IPS-20b (cell line): ENCODE measurements at regions not wholly inside any gene's neighbourhood (a gene's known extent, or its start where the extent isn't known, plus 50 kb on each side); places are given as distances from the start of the nearest gene placed in this dataset.

ENCODE experiments used
- H3K27ac ChIP-seq: one replicate; pipeline ENCODE4 v1.5.1; 2013; ENCODE audit warnings: low read length
- H3K27me3 ChIP-seq: 2 replicates; pipeline ENCODE4 v1.6.1; 2013; ENCODE audit warnings: mild to moderate bottlenecking, low read length, inconsistent platforms; ENCODE audit not compliant: insufficient read depth
- H3K36me3 ChIP-seq: 2 replicates; pipeline ENCODE4 v1.6.1; 2013; ENCODE audit warnings: low read depth, mild to moderate bottlenecking, inconsistent platforms, low read length, moderate library complexity; ENCODE audit not compliant: insufficient read depth
- H3K4me1 ChIP-seq: 2 replicates; pipeline ENCODE4 v1.6.1; 2013; ENCODE audit warnings: mild to moderate bottlenecking, control low read depth, inconsistent platforms, low read length, moderate library complexity; ENCODE audit not compliant: insufficient read depth
- H3K4me3 ChIP-seq: 2 replicates; pipeline ENCODE4 v1.5.1; 2013; ENCODE audit warnings: mild to moderate bottlenecking, low read length, inconsistent platforms
- H3K9ac ChIP-seq: 2 replicates; pipeline ENCODE4 v1.6.1; 2013; ENCODE audit warnings: low read depth, mild to moderate bottlenecking, inconsistent platforms, low read length, moderate library complexity
- H3K9me3 ChIP-seq: 2 replicates; pipeline ENCODE4 v1.6.1; 2013; ENCODE audit warnings: mild to moderate bottlenecking, low read depth, low read length, inconsistent platforms; ENCODE audit not compliant: insufficient read depth

DNA sequence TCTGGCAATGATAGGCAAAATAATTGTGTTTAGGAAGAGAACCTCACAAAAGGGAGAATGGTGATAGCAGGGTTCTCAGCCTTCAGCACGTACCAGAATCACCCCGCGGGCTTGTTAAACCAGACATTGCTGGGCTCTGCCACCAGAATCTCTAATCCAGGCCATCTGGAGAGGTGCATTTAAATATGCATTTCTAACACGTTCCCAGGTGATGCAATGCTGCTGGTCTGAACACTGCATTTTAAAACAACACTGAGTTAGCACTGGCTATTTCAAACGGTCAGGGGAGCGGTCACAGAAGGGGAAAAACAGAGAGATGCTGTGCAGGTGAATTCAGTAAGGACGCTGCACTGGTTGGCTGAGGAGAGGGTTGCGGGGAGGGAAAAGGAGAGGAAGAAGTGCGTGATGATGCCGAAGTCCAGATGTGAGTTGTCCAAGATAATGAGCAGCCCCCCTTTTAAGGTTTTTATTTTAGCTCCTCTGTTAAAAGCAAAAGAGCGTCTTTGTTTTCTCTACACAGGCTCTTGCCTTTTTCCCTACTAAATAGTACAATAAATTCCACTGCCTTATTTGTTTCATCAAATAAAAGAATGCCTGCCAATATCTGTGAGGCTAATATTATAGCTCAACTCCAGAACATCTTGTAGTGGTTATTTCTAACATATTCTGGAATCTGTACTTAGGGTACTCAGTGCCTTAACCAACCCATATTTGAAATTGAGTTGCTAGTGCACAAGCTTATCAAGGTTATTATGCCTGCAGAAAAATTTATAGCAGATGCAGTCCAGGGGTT is 109.6 kb upstream of the POU2AF2 start:
- Histone ChIP-seq H3K4me1 (no peaks in the 10 kb centered on the region), H3K9me3 (no peaks in the 10 kb centered on the region), H3K9ac (no peak overlapping the region), H3K27ac (no peak overlapping the region), H3K27me3 (no peaks in the 10 kb centered on the region), H3K36me3 (no peaks in the 10 kb centered on the region), H3K4me3 (no peak overlapping the region)

GRCh38 chr11:111135101-111135500 is 110.4 kb upstream of the POU2AF2 start:
- no peak overlapping the region for H3K27ac ChIP-seq
- H3K27me3 ChIP-seq = no peaks in the 10 kb centered on the region
- no peak overlapping the region for H3K4me3 ChIP-seq
- H3K4me1 ChIP-seq = no peaks in the 10 kb centered on the region
- H3K36me3 ChIP-seq = no peaks in the 10 kb centered on the region
- no peak overlapping the region for H3K9ac ChIP-seq
- H3K9me3 ChIP-seq = no peaks in the 10 kb centered on the region

DNA sequence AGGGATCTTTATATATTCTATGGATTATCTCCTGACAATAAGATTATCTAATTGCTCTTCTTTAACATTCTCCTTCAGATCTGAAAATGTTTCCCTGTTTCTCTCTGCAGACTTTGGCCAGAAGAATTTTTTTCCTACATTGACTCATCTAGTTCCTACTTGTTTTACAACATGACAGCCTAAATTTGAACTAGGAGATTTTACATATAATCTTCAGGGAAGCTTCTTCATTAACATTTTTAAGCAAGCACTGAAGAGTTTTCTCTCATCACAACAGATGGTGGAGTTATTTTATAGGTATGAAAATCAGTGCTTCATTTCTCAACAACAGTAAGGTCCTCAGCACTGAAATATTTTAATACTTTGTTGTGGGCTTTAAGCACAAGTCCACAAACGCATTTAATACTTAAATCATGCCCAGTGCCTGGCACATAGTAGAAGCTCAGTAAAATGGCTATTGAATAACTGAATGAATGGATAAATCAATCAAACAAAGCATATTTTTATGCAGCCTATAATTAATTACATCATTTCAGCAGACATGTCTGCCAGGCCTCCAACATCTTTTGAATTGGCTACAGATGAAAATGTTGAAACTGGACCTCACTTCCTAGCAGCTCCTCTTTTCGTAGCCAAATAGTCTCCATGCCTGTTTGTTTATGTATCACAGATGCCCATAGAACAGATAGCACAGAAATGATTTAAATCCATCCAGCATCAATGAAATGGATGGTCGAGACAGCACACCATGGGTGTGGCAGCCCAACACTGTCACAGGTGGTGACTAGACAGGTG is 117.3 kb upstream of the POU2AF2 start:
- H3K27ac ChIP-seq = no peak overlapping the region
- no peak overlapping the region for H3K9ac ChIP-seq
- H3K36me3 ChIP-seq = no peaks in the 10 kb centered on the region
- H3K27me3 ChIP-seq = no peaks in the 10 kb centered on the region
- no peaks in the 10 kb centered on the region for H3K4me1 ChIP-seq
- H3K4me3 ChIP-seq = no peak overlapping the region
- H3K9me3 ChIP-seq = no peaks in the 10 kb centered on the region

GRCh38 chr11:111124724-111125123 is 120.8 kb upstream of the POU2AF2 start:
- Histone ChIP-seq H3K4me3 (no peak overlapping the region), H3K27me3 (no peaks in the 10 kb centered on the region), H3K27ac (no peak overlapping the region), H3K4me1 (no peaks in the 10 kb centered on the region), H3K9me3 (no peaks in the 10 kb centered on the region), H3K9ac (no peak overlapping the region), H3K36me3 (no peaks in the 10 kb centered on the region)

DNA sequence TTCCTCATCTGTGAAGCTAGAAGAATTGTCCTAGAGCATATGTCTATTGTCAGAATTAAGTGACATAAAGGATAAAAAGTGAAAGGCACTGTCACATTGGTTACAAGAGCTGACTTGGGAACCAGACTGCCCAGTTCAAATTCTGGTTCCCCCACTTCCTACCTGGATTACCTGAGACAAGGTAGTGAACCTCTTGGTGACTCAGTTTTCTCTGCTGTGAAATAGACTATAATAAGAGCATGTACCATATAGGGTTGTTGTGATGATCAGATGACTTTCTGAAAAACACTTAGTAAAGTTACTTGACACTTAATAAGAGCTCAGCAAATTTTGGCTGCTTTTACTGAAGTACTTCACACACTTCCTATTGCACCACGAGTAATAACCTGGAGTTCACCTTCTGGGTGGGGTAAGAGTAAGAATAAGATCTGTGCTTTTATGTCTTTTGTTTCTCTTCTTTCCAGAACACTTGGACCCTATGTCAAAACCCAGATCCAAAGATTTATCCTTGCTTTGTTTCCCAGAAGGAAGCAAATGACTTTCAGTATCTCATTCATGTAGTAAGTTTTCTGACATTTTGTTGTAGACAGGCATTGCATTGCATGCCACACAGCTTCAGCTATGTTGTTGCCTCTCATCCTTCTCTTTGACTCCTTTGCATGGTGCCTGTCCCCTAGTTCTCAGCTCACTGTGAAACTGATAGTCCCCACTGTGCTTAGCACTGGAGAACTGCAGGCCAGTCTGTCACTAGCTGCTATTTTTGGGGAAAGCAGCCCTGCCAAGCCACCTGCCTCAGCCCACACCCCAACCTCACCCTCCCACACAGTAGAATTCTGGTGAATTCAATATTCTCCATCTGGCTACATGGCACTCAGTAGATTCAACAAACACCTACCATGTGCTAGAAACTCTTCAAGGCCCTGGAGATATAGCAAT is 121.8 kb upstream of the POU2AF2 start:
- no peak overlapping the region for H3K9ac ChIP-seq

DNA sequence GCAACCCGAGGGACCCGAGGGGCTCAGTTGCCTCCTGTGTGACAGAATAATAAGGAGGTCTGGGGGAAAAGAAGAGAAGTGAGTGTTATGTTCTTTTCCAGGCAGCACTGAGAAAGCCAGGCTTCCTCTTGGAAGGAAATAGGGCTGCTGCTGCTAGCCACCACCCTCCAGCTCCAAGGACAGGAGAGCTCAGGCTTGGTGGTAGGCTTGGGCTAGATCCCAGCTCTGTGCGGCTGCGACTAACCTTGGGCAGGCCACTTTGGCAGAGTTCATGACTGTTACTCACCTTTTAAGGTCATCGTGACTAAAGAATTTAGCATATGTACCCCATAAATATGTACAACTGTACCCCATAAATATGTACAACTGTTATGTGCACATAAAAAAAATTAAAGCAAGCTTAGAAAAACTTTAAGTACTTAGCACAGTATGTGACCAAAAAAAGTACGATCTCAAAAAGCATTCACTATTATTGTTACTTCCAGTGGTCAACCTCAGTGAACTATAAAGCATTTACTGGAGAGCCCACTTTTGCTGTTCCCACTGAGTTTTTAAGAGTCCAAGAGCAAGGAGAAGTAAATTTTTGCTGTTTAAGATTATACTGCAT is 124.7 kb upstream of the POU2AF2 start:
- Histone ChIP-seq H3K27me3 (no peaks in the 10 kb centered on the region), H3K4me1 (no peaks in the 10 kb centered on the region), H3K4me3 (no peak overlapping the region), H3K9me3 (no peaks in the 10 kb centered on the region), H3K9ac (no peak overlapping the region), H3K36me3 (no peaks in the 10 kb centered on the region), H3K27ac (no peak overlapping the region)

More for the DNA sequence above, 121.8 kb upstream of the POU2AF2 start:
- Histone ChIP-seq H3K27ac (no peak overlapping the region), H3K4me1 (no peaks in the 10 kb centered on the region), H3K36me3 (no peaks in the 10 kb centered on the region), H3K27me3 (no peaks in the 10 kb centered on the region), H3K4me3 (no peak overlapping the region), H3K9me3 (no peaks in the 10 kb centered on the region)

DNA sequence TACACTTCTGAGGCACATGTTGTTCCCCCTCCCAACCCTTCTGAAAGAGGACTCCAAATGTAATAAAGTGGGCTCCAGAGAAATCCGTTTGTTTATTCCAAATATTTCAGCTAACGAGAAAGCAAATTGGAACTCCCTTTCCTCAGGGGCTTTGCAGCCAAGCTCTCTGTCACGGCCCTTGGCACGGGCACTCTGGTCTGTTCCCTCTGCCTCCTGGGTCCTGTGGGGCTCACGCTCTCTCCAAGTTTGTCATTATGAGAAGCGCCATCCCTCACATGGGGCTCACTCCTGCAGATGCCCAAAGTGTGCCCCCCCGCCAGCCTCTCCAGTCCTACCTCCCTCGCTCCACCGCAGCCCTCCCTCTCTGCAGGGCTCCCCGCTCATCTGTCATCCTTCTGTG is 125.4 kb upstream of the POU2AF2 start:
- Histone ChIP-seq H3K36me3 (no peaks in the 10 kb centered on the region), H3K9me3 (no peaks in the 10 kb centered on the region), H3K27me3 (no peaks in the 10 kb centered on the region), H3K9ac (no peak overlapping the region), H3K27ac (no peak overlapping the region), H3K4me3 (no peak overlapping the region), H3K4me1 (no peaks in the 10 kb centered on the region)

DNA sequence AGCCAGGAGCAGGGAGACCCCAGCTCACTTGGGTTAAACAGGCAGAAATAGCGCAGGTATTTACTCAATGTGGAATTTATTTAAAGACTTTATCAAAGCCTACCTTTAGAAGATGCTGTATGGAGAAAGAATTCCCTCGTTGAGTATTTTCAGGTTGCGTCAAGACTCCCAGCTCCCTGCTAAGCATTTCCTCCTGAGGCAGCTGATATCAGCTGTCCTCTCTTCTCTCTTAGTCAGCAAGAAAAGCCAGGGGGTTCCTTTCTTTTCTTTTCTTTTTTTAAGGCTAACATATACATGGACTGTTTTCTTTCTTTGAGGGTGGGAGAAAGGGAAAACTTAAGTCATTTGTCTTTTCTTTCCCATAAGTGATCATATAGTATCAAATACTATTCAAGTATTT is 125.8 kb upstream of the POU2AF2 start:
- no peaks in the 10 kb centered on the region for H3K27me3 ChIP-seq
- H3K27ac ChIP-seq = no peak overlapping the region
- no peaks in the 10 kb centered on the region for H3K4me1 ChIP-seq
- no peaks in the 10 kb centered on the region for H3K9me3 ChIP-seq
- no peak overlapping the region for H3K4me3 ChIP-seq
- H3K9ac ChIP-seq = no peak overlapping the region
- H3K36me3 ChIP-seq = no peaks in the 10 kb centered on the region

DNA sequence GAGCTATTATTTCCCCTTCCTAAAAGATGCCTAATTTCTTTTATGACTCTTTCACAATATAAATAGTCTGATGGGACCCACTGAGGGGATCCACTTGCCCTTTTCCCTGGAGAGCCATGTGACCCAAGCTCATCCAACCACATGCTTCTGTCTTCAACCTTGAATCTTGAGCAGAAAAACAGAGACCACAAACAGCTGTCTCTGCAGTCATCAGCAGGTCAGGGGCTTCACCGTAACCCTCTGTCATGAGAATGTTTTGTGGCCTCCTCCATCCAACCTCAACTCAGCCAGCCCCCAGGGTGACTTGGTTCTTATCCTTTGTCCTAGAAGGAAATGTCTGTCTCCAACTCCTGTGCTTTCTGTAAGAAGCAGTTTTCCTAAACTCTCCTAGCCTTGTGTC is 129.6 kb upstream of the POU2AF2 start:
- Histone ChIP-seq H3K4me1 (no peaks in the 10 kb centered on the region), H3K27me3 (no peaks in the 10 kb centered on the region), H3K9ac (no peak overlapping the region), H3K4me3 (no peak overlapping the region), H3K9me3 (no peaks in the 10 kb centered on the region), H3K27ac (no peak overlapping the region), H3K36me3 (no peaks in the 10 kb centered on the region)

- H3K4me1 ChIP-seq = no peaks in the 10 kb centered on the region
- H3K9me3 ChIP-seq = no peaks in the 10 kb centered on the region
- H3K4me3 ChIP-seq = no peak overlapping the region
- no peak overlapping the region for H3K27ac ChIP-seq
- no peaks in the 10 kb centered on the region for H3K36me3 ChIP-seq
- H3K9ac ChIP-seq = no peak overlapping the region
- H3K27me3 ChIP-seq = no peaks in the 10 kb centered on the region
Observed at GRCh38 chr11:111114091-111114490, 131.4 kb upstream of the POU2AF2 start.

GRCh38 chr11:111112614-111113013 is 132.9 kb upstream of the POU2AF2 start:
- no peak overlapping the region for H3K9ac ChIP-seq
- no peak overlapping the region for H3K27ac ChIP-seq
- no peaks in the 10 kb centered on the region for H3K4me1 ChIP-seq
- H3K27me3 ChIP-seq = no peaks in the 10 kb centered on the region
- no peaks in the 10 kb centered on the region for H3K36me3 ChIP-seq
- no peaks in the 10 kb centered on the region for H3K9me3 ChIP-seq
- no peak overlapping the region for H3K4me3 ChIP-seq
